Left cardiac atrium (tissue), 4 donors: ENCODE measurements at regions not wholly inside any gene's neighbourhood (a gene's known extent, or its start where the extent isn't known, plus 50 kb on each side); places are given as distances from the start of the nearest gene placed in this dataset.
"Not testable (repeated sequence)": the region's sequence is repeated elsewhere in the genome, so short reads cannot be mapped to it uniquely, and the experiment has no call there.

Experiments
- ATAC-seq, 2 donors: fragments of 200-7000 bp; cut with Tn5 transposase; one replicate each; pipeline ENCODE4 v1.9.1; 2020; ENCODE audit warnings: mild to moderate bottlenecking in 2 of 2, moderate library complexity in 2 of 2
- DNase-seq: peaks from one replicate; pipeline ENCODE4 v3.0.0-alpha.2; 2020
- intact Hi-C, 2 donors: fragments of 100-400 bp; cut with DNase I; formaldehyde crosslinking; loops; one replicate each; pipeline versions ENCODE4 v1.14.1 to v1.15.1; 2022 to 2023
- donor health status: DM: no; HTN: yes; CAD: no.
- donor health status: DM: no; HTN: yes; CAD: no; lungs with severe emphysema.
- donor health status: DM: yes; HTN: yes; CAD: no.
- donor health status: Dilated cardiomyopathy.

GRCh38 chr11:82405421-82405820 lies 328.2 kb downstream of the FAM181B start:
- peak; percentile 73 to 92 for ATAC-seq
- no peak for DNase-seq
- intact Hi-C loops = no loop called here

- no peak for ATAC-seq
- no peak for DNase-seq
- intact Hi-C loops = no loop called here
These were observed 328.7 kb downstream of the FAM181B start for GRCh38 chr11:82404981-82405380.

DNA sequence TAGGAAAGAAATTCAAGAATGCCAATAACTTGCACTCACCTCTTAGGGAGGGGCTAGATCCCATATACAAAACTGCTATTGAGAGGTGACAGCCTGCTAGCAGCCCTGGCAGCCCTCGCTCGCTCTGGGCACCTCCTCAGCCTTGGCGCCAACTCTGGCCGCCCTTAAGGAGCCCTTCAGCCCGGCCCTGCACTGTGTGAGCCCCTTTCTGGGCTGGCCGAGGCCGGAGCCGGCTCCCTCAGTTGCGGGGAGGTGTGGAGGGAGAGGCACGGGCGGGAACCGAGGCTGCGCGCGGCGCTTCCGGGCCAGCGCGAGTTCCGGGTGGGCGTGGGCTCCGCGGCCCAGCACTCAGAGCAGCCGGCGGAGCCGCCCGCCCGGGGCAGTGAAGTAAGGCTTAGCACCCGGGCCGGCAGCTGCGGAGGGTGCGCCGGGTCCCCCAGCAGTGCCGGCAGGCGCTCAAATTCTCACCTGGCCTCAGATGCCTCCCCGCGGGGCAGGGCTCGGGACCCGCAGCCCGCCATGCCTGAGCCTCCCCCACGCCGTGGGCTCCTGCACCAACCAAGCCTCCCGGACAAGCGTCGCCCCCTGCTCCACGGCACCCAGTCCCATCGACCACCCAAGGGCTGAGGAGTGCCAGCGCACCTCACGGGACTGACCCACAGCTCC lies 329.9 kb downstream of the FAM181B start:
- intact Hi-C loops = no loop called here
- no peak for DNase-seq
- ATAC-seq = no peak

GRCh38 chr11:82398300-82398815 lies 335.3 kb downstream of the FAM181B start:
- DNase-seq (no peak), ATAC-seq (peak; percentile 12 to 72)
- intact Hi-C loops = no loop called here

GRCh38 chr11:82396639-82397038 lies 337.0 kb downstream of the FAM181B start:
- ATAC-seq, intact Hi-C loops, DNase-seq: not testable (repeated sequence)

DNA sequence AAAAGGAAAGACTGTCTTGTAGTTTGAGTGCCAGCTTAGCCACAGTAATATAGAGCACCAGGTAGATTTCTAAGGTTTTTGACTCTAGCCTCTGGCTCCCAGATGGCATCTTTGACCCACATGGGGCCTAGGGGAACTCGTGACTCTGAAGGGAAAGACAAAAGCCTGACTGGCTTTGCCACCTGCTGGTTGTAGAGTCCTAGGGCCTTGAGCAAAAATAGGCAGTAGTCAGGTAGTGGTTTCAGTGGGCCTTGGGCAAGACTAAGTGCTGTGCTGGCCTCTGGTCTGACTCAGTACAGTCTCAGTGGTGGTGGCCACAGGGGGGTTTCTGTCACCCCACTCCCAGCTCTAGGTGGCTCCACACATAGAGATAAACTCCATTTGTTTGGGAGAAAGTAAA lies 349.4 kb downstream of the FAM181B start:
- intact Hi-C loops = no loop called here
- no peak for ATAC-seq
- no peak for DNase-seq

GRCh38 chr11:82373781-82374542 lies 359.7 kb downstream of the FAM181B start:
- DNase-seq (no peak), ATAC-seq (no peak)
- intact Hi-C loops = no loop called here

- intact Hi-C loops = no loop called here
- DNase-seq = no peak
- ATAC-seq = no peak
These were observed 368.3 kb downstream of the FAM181B start for GRCh38 chr11:82365351-82365750.

DNA sequence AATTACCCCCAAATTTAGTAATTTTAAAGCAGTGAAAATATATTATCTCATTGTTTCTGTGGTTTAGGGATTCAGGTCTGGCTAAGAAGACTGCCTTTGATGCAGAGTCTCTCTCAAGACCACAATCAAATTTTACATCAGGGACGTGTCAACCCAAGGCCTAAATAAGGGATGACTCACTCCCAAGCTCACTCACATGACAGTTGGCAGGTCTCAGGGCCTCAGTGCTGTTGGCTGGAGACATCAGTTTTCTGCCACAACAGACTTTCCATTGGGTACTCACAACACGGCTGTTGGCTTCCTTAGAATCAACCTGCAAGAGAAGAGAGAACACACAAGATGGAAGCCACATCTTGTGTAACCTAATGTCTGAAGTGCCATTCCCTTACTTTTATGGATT lies 377.3 kb downstream of the FAM181B start:
- ATAC-seq (no peak), DNase-seq (no peak)
- intact Hi-C loops = no loop called here

DNA sequence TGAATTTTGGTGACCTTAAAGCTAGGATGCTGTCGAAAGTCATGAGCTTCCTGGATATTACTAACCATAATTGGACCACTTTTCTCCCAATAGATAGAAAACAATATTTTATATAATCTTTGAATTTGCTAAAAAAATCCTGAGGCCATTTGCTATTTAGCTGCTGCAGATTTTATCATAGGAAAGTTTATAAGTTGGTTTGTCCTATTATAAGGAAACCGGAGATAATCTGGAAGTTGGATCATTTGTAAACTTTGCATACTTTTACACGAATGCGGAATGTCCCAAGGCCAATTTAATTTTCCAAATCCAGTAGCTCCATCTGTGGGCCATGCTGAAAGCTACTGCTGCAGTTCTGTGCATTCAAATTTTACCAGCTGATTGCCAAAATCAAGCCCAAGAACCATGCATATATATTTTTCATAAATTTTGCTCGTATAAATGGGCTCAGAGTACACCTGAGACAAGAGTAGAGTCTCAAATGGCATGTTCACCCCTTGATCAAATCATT lies 378.3 kb downstream of the FAM181B start:
- DNase-seq = no peak
- no peak for ATAC-seq
- intact Hi-C loops = no loop called here

DNA sequence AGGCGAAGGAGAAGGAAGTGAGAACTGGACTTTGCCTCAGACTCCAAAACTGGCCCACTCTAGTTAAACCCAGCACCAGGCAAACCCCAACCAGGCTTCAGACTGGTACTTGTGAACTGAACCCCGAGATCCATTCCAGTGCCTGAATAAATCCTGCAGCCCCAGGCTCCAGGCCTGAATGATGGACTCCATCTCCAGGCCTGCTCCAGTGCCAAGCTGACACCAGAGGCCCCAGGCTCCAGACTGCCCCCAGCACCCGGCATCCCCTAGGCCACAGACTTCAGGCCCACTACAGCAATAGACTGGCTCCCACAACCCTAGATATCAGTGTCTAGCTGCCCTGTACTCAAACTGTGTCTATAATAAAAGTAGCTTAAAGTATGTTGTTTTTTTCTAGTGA lies 406.8 kb downstream of the FAM181B start:
- DNase-seq (no peak), ATAC-seq (no peak)
- intact Hi-C loops = loop anchor here in 1 of 2 donors (10.0 kb wide), 1 partner anchor 62 kb away; no protein-coding TSS in a partner anchor

- DNase-seq (no peak), ATAC-seq (no peak)
- intact Hi-C loops = loop anchor here in 1 of 2 donors (10.0 kb wide), 1 partner anchor 56 kb away; no protein-coding TSS in a partner anchor
These were observed 412.5 kb downstream of the FAM181B start for GRCh38 chr11:82321206-82321605.

DNA sequence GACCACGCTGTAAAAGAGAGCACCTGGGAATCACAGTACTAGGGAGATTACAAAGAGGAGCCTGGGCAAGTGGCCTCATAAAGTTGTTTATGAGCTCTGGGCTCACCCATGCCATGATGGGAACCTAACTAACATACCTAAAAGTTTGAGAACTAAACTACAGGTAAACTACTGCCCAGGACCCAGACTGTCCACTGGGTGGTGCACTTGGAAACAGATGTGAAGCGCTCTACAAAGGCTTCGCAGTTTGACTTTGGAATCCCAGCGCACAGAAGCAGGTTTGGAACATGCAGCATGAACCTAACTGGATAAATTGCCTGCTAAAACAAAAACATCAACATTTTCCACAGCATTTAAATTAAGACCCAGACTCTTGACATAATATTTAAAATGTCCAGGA lies 418.6 kb downstream of the FAM181B start:
- DNase-seq (no peak), ATAC-seq (no peak)
- intact Hi-C loops = loop anchor here in 1 of 2 donors (2.0 kb wide), 1 partner anchor 208 kb away; no protein-coding TSS in a partner anchor

GRCh38 chr11:82308979-82309378 lies 424.7 kb downstream of the FAM181B start:
- intact Hi-C loops = no loop called here
- ATAC-seq (peak in 1 of 2 donors; percentile 45), DNase-seq (no peak)

- intact Hi-C loops = no loop called here
- ATAC-seq (no peak), DNase-seq (no peak)
These were observed 428.5 kb downstream of the FAM181B start for GRCh38 chr11:82305123-82305522.

- DNase-seq (no peak), ATAC-seq (no peak)
- intact Hi-C loops = no loop called here
These were observed 430.0 kb downstream of the FAM181B start for GRCh38 chr11:82303671-82304070.

DNA sequence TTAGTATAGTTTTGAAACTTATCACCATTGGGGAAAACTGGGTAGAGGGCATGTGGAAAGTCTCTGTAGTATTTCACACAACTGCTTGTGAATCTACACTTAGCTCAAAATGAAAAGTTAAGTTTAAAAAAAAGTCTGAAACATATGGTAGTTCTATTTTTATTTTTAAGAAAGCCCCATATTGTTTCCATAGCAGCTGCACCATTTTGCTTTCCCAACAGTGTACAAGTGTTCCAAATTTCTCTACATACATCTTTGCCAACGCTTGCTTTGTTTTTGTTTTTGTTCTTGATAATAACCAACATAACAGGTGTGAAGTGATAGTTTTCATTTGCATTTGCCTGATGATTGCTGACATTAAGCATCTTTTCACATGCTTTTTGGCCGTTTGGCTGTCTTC lies 445.2 kb downstream of the FAM181B start:
- intact Hi-C loops = no loop called here
- no peak for ATAC-seq

DNA sequence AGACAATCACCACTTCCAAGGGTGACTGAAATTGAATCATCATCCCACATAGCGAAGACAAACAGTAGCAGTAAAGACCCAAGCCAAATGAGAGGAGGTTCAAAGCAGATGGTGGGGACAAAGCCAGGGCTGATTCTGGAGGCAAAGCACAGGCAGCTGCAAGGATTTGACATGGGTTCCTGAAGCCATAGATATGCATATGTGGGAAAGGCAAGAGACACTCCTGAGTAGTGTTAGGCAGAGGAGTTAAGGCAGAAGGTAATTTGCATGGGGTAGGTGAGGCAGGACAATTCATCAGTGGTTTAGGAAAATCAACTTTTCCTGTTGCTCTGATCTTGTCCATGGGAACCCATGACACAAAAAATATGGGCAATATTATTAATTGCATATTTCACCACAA lies 462.8 kb downstream of the FAM181B start:
- no peak for ATAC-seq
- intact Hi-C loops = no loop called here
- no peak for DNase-seq

More for the DNA sequence above, 445.2 kb downstream of the FAM181B start:
- DNase-seq = no peak

DNA sequence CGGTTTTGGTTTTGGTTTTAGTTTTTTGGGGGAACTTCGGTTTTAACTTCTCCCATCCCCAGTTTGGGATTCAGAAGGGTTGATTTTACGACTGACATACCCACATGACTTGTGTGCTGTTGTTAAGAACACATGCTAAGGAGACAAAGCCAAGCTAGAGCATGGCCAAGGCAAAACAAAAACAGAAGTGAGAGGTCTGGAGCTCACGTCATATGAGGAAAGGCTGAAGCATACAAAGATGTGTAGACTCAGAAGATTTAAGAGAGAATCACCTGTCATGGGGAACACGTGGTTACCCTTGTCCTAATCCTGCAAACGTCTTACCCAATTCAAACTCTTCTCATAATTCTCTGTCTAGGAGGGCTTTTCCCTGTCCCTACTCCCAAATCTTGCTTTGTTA lies 465.0 kb downstream of the FAM181B start:
- DNase-seq (no peak), ATAC-seq (no peak)

DNA sequence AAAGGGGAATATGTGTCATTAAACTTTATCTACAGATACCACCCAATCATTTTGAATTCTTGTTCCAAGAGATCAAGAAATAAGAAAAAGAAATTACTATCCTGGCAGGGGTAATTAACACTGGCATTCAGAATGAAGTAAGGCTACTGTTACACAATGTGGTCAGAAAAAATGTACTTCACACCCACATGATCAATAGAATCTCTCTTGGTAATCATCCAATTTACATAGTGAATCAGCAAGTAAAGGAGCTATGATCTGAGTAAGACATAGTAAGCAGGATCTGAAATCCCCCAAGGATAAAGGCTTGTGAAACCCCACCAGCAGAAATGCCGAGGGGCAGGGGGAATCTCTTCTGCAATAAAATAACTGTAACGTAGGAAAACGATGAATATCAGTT lies 466.5 kb downstream of the FAM181B start:
- intact Hi-C loops = loop anchor here in 1 of 2 donors (10.0 kb wide), 1 partner anchor 58 kb away; no protein-coding TSS in a partner anchor
- ATAC-seq = no peak
- DNase-seq = no peak

More for the DNA sequence above, 465.0 kb downstream of the FAM181B start:
- intact Hi-C loops = loop anchor here in 1 of 2 donors (10.0 kb wide), 1 partner anchor 56 kb away; no protein-coding TSS in a partner anchor
